Activated naive CD4-positive, alpha-beta T cell treated with anti-CD3 and anti-CD28 coated beads, Interleukin-2, amount 10 ng/mL, durations not matched to agents 7 days and 5 days (primary cell): ENCODE measurements at regions not wholly inside any gene's neighbourhood (a gene's known extent, or its start where the extent isn't known, plus 50 kb on each side); places are given as distances from the start of the nearest gene placed in this dataset.
"Not testable (repeated sequence)": the region's sequence is repeated elsewhere in the genome, so short reads cannot be mapped to it uniquely, and the experiment has no call there.

Source experiments
- CTCF ChIA-PET: fragments of 350-600 bp; sonication (Branson Sonifier 250); formaldehyde crosslinking; loops from one replicate; lab custom pipeline; 2021; ENCODE audit warnings: antibody characterized with exemption; lab: Charles Lee
- DNase-seq: peaks from one replicate; pipeline ENCODE4 v3.0.0-alpha.2; 2020
- H3K27ac Mint-ChIP-seq: one replicate; pipeline ENCODE4 v1.8.0; 2021; ENCODE audit warnings: mild to moderate bottlenecking, moderate library complexity, mixed read lengths
- H3K27me3 Mint-ChIP-seq: one replicate; pipeline ENCODE4 v1.8.0; 2021; ENCODE audit warnings: mild to moderate bottlenecking, mixed read lengths
- H3K36me3 Mint-ChIP-seq: one replicate; pipeline ENCODE4 v1.8.0; 2021; ENCODE audit warnings: mixed read lengths
- H3K4me1 Mint-ChIP-seq: one replicate; pipeline ENCODE4 v1.8.0; 2021; ENCODE audit warnings: mixed read lengths
- H3K4me3 Mint-ChIP-seq: one replicate; pipeline ENCODE4 v1.8.0; 2021; ENCODE audit warnings: mild to moderate bottlenecking, moderate library complexity, mixed read lengths
- H3K9me3 Mint-ChIP-seq: one replicate; pipeline ENCODE4 v1.8.0; 2021; ENCODE audit warnings: mixed read lengths

DNA sequence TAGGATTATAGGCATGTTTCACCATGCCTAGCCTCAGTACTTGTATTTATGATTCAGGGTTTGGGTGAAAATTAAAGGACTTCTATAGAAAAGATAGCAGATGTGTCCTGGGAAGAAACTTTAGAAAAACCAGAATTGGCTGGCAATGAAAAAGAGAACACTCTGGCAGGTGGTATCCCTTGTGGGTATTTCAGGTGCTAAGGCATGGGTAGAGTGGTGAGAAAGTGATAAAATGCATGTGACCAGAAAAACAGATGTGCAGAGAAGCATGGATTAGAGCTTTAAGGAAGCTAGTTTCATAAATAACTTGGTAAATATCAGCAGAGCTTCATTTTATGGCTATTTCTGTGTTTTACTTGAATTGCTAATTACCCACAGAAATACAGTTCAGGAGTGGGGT is 622.2 kb downstream of the DOK5 start:
- Mint-ChIP-seq H3K4me3 (no peak overlapping the region), H3K27ac (no peak overlapping the region), H3K9me3 (peaks cover 19% of the 10 kb centered on the region), H3K27me3 (no peaks in the 10 kb centered on the region), H3K36me3 (no peaks in the 10 kb centered on the region), H3K4me1 (no peaks in the 10 kb centered on the region)
- CTCF ChIA-PET, result no interaction called here
- no peak for DNase-seq

DNA sequence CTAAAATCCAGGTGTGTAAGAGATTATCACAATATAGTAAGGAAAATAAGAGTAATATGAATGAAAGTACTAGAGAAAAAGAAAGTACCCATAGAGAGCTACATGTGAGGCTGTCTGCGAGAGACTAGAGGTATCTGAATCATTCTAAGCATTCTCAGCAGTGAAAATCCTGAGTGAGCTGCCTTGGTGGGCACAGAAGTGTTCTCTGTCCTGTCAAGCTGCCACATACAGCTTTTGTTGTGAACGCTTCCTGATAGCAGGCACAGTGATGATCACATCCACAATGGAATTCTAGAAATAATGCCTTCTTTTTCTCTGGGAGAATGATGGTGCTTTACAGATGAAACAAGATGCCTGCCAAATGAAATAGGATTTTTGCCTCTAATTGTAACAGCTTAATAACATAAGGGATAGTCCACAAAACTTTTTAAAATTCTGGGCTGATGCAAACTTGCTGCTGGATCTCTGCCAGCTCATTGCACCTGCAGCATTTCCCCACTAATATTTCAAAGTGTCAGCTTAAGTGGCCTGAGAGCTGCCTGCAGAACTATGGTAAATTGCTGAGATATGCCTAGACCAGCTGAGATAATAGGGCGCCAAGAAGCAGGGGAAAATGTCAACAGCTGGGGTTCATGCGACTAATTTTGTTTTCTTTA is 620.5 kb downstream of the DOK5 start:
- CTCF ChIA-PET, result no interaction called here
- Mint-ChIP-seq H3K9me3 (peaks cover 14% of the 10 kb centered on the region), H3K27ac (no peak overlapping the region), H3K4me3 (no peak overlapping the region), H3K4me1 (no peaks in the 10 kb centered on the region), H3K27me3 (no peaks in the 10 kb centered on the region), H3K36me3 (no peaks in the 10 kb centered on the region)
- no peak for DNase-seq

DNA sequence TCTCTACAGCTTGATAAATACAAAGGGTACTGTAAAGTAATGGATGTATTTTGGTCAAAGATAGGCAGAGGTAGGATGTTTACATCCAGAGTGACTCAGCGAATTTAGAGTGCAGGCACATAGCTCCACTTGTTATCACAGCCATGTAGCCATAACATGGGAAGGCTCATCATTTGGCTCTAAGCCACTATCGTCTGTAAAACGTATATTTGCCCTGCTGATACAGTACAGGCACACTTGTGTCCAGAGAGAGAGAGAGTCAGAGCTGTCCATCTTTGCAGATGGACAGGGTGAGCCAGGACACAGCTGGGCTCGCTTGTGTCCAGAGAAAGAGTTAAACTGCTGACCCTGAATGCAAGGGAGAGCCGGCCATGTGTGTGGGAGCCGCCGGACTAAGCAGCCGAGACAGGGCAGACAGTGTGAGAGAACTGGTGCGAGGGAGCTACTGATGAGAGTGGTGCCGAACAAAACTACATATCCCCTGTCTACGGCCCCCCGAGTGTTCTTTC is 619.0 kb downstream of the DOK5 start:
- no peak overlapping the region for H3K27ac Mint-ChIP-seq
- CTCF ChIA-PET, result no interaction called here
- H3K4me1 Mint-ChIP-seq, result no peaks in the 10 kb centered on the region
- H3K36me3 Mint-ChIP-seq, result no peaks in the 10 kb centered on the region
- peaks cover 18% of the 10 kb centered on the region for H3K9me3 Mint-ChIP-seq
- H3K27me3 Mint-ChIP-seq, result no peaks in the 10 kb centered on the region
- H3K4me3 Mint-ChIP-seq, result no peak overlapping the region
- no peak for DNase-seq

DNA sequence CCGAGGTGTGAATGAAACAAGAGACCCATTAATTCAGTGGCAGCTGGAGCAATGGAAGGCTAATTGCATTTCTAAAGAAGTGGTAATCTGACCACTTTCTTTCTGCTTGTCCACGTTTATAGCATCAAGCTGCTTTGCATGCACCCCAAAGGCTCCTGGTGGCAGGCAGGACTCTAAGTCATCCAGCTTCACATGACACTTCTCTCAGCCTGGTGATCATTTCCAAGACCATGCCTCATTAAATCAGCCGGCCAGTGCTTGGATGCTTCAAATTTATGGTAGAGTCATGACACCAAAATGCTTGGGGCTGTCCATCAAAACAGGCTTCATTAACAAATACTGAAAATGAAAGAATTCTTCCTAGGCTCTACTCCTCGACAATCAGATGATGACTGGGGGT is 614.9 kb downstream of the DOK5 start:
- H3K36me3 Mint-ChIP-seq, result no peaks in the 10 kb centered on the region
- H3K4me3 Mint-ChIP-seq, result no peak overlapping the region
- CTCF ChIA-PET, result no interaction called here
- no peaks in the 10 kb centered on the region for H3K27me3 Mint-ChIP-seq
- H3K27ac Mint-ChIP-seq, result no peak overlapping the region
- H3K9me3 Mint-ChIP-seq, result peaks cover 23% of the 10 kb centered on the region
- no peaks in the 10 kb centered on the region for H3K4me1 Mint-ChIP-seq
- no peak for DNase-seq

DNA sequence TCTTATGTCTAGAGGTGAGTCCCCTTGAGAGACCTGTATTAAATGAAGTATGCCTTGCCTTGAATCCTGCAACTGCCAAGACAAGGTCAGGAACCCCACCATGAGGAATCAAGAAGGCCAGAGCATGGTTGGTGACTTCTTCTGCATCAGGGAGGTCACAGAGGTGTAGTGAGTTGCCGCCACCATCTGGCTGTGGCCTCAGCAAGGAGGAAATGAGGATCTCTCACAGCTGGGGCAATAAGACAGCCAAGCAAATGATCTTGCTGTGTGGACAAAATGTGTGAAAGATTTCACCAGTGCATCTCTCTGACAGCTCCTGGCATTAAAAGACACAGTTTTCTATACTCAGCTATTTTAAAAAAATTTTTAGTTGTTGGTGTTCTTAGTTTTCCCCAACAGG is 611.0 kb downstream of the DOK5 start:
- no peaks in the 10 kb centered on the region for H3K36me3 Mint-ChIP-seq
- peaks cover 15% of the 10 kb centered on the region for H3K9me3 Mint-ChIP-seq
- H3K4me1 Mint-ChIP-seq, result no peaks in the 10 kb centered on the region
- no peaks in the 10 kb centered on the region for H3K27me3 Mint-ChIP-seq
- CTCF ChIA-PET, result no interaction called here
- no peak overlapping the region for H3K27ac Mint-ChIP-seq
- no peak for DNase-seq
- H3K4me3 Mint-ChIP-seq, result no peak overlapping the region

DNA sequence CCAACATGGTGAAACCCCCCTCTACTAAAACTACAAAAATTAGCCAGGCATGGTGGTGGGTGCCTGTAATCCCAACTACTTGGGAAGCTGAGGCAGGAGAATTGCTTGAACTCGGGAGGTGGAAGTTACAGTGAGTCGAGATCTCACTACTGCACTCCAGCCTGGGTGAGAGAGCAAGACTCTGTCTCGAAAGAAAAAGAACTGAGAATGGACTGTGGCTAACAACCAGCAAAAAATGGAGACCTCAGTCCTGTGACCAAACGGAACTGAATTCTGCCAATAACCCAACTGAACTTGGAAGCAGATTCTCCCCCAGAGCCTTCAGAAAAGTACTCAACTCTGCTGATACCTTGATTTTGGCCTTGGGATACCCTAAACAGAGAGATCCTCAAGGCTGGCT is 604.5 kb downstream of the DOK5 start:
- Mint-ChIP-seq H3K36me3 (no peaks in the 10 kb centered on the region), H3K27ac (no peak overlapping the region), H3K9me3 (peaks cover 7% of the 10 kb centered on the region), H3K4me3 (no peak overlapping the region), H3K27me3 (no peaks in the 10 kb centered on the region), H3K4me1 (no peaks in the 10 kb centered on the region)
- CTCF ChIA-PET, result no interaction called here
- no peak for DNase-seq

DNA sequence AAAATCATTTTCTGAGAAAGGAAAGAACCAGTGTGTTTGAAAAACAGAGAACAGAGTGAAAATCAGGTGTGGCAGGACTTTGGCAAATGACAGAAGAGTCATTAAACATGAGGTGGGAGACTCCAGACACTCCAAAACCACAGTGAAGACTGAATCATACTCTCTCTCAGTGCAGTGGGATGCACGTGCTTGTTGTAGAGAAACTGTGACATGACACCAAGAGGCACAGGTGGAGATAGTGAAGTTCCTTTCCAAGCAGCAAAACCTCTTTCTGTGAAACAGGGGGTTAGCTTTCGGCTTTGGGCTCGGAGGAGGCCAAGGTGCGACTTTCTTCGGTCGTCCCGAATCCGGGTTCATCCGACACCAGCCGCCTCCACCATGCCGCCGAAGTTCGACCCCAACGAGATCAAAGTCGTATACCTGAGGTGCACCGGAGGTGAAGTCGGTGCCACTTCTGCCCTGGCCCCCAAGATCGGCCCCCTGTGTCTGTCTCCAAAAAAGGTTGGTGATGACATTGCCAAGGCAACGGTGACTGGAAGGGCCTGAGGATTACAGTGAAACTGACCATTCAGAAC is 599.0 kb downstream of the DOK5 start:
- H3K27ac Mint-ChIP-seq, DNase-seq, CTCF ChIA-PET, H3K4me3 Mint-ChIP-seq, H3K4me1 Mint-ChIP-seq, H3K27me3 Mint-ChIP-seq, H3K36me3 Mint-ChIP-seq: not testable (repeated sequence)
- H3K9me3 Mint-ChIP-seq, result peaks cover 11% of the 10 kb centered on the region

- H3K4me1 Mint-ChIP-seq, result no peaks in the 10 kb centered on the region
- H3K4me3 Mint-ChIP-seq, result no peak overlapping the region
- H3K27me3 Mint-ChIP-seq, result no peaks in the 10 kb centered on the region
- H3K27ac Mint-ChIP-seq, result no peak overlapping the region
- DNase-seq, result no peak
- no peaks in the 10 kb centered on the region for H3K36me3 Mint-ChIP-seq
- CTCF ChIA-PET, result no interaction called here
- H3K9me3 Mint-ChIP-seq, result peaks cover 18% of the 10 kb centered on the region
Observed at GRCh38 chr20:55070001-55070400, 594.6 kb downstream of the DOK5 start.

DNA sequence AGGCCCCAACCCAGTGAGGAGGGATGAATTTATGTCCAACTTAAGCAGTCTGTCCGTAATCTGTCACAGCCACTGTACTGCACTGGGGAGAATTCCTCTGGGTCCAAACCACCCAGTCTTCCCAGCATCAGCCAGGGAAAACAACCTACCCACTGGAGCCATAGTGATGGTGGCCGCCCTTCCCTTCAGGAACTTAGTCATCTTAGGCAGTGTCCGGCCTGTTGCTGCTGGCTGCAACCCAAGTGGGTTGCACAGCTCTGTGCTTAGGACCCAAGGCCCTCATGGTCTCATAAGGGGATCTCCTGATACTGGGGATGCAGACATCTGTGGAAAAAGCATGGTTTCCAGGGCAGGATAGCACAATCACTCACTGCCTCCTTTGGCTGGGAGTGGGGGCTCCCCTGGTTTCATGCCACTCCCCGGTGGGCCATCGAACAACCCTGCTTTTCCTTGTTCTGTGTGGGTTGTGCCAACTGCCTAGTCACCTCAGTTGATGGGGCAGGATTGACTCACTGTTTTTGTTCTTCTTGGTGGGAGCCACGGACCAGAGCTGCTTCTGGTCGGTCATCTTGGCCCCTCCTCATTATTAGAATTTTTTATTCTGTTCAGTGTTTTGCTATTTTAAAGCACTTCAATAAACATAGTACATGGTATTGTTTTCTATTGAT is 591.9 kb downstream of the DOK5 start:
- Mint-ChIP-seq H3K27ac (no peak overlapping the region), H3K27me3 (no peaks in the 10 kb centered on the region), H3K9me3 (peaks cover 26% of the 10 kb centered on the region), H3K4me3 (no peak overlapping the region), H3K36me3 (no peaks in the 10 kb centered on the region), H3K4me1 (no peaks in the 10 kb centered on the region)
- CTCF ChIA-PET, result no interaction called here
- DNase-seq, result no peak

- Mint-ChIP-seq H3K4me3 (no peak overlapping the region), H3K4me1 (no peaks in the 10 kb centered on the region), H3K27me3 (no peaks in the 10 kb centered on the region), H3K9me3 (peaks cover 8% of the 10 kb centered on the region), H3K27ac (no peak overlapping the region), H3K36me3 (no peaks in the 10 kb centered on the region)
- CTCF ChIA-PET, result no interaction called here
- DNase-seq, result no peak
Observed at GRCh38 chr20:55058938-55059337, 583.5 kb downstream of the DOK5 start.

DNA sequence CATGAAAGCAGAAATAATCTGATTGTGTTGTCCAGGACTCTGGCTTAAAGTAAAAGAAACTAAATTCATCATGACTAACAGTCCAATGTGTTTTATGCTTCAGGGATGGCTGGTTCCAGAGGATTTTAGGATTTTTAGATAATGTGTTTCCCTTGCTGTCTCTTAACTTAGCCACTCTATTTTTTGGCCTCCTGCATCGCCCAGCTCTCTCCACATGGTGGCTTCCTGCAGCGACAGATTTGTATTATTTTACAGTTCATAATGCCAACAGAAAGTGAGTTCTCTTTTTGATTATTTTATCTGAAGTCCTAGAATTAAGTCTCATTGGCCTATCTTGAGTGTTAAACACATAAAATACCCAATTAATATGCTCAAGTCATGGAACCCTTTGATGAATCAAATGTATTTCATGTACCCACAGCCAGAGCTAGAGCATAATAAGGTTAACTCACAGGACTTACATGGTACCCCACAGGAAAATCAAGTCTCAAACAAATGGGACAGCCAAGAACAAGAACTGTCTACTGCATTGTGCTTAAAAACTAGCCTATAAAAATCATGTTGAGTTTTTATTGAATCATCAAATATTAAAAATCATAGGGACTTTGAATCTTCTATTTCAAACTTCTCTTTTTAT is 582.5 kb downstream of the DOK5 start:
- Mint-ChIP-seq H3K4me1 (no peaks in the 10 kb centered on the region), H3K27me3 (no peaks in the 10 kb centered on the region), H3K4me3 (no peak overlapping the region), H3K36me3 (no peaks in the 10 kb centered on the region), H3K27ac (no peak overlapping the region), H3K9me3 (no peaks in the 10 kb centered on the region)
- CTCF ChIA-PET, result no interaction called here
- no peak for DNase-seq

GRCh38 chr20:55054453-55054852 is 579.1 kb downstream of the DOK5 start:
- no peaks in the 10 kb centered on the region for H3K27me3 Mint-ChIP-seq
- CTCF ChIA-PET, result no interaction called here
- H3K27ac Mint-ChIP-seq, result no peak overlapping the region
- no peaks in the 10 kb centered on the region for H3K36me3 Mint-ChIP-seq
- H3K4me1 Mint-ChIP-seq, result no peaks in the 10 kb centered on the region
- H3K4me3 Mint-ChIP-seq, result no peak overlapping the region
- DNase-seq, result no peak
- peaks cover 3% of the 10 kb centered on the region for H3K9me3 Mint-ChIP-seq

DNA sequence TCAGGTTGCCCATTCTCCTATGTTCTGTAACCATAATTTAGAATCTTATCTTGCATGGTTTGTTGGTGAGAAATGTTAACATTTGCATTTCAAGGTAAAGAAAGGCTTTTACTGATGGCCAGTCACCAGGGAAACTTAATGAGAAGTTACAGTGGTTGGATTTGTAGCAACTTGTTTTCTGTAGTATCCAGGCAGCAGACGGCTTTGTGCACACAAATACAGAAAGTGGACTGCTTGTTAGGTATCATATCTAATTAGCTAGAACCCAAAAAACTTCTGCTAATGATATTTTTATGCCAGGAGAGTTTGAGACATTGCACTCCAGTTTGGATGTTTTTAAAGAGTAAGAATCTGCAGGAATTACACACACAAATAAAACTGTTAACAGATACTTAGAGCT is 578.0 kb downstream of the DOK5 start:
- Mint-ChIP-seq H3K9me3 (peaks cover 3% of the 10 kb centered on the region), H3K4me1 (no peaks in the 10 kb centered on the region), H3K27me3 (no peaks in the 10 kb centered on the region), H3K36me3 (no peaks in the 10 kb centered on the region), H3K27ac (no peak overlapping the region), H3K4me3 (no peak overlapping the region)
- no peak for DNase-seq
- CTCF ChIA-PET, result no interaction called here

DNA sequence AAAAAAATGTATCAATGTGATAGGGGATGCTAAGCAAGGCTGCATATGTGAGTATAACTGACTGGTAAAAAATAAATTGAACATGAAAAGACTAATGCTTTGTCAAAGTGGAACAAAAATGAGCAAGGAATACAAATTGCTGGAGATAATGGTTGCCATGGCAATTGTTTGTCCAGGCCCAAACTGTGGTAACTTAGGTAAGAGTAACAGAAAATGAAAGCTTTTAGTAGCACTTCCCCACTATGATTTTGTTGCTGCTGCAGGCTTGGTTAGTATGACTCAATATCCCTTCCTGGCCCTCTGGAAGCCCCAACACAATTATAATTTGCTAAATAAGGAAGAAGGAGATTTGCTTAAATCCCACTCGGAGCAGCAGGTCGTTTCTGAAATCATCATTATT is 577.1 kb downstream of the DOK5 start:
- CTCF ChIA-PET, result no interaction called here
- DNase-seq, result no peak
- Mint-ChIP-seq H3K36me3 (no peaks in the 10 kb centered on the region), H3K27ac (no peak overlapping the region), H3K4me3 (no peak overlapping the region), H3K27me3 (no peaks in the 10 kb centered on the region), H3K9me3 (peaks cover 3% of the 10 kb centered on the region), H3K4me1 (no peaks in the 10 kb centered on the region)

DNA sequence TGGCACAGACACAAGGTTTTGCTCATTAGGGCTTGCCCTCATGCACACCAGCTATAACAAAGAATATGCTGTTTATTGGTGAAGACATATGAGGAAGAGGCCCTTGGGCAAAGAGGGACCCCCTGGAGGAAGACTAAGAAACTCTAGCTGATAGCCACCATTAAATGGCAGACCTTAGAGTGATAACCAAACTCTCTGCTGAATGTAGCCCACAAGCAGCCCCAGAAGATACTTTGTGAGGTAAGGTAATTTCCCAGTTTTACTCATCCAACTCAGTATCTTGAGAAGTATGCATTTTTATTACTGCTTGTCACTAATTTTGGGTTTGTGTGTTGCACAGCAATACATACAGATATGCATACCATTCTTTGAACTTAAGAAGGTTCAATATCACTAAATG is 563.3 kb downstream of the DOK5 start:
- Mint-ChIP-seq H3K27me3 (no peaks in the 10 kb centered on the region), H3K36me3 (no peaks in the 10 kb centered on the region), H3K9me3 (peaks cover 25% of the 10 kb centered on the region), H3K4me1 (no peaks in the 10 kb centered on the region), H3K4me3 (no peak overlapping the region), H3K27ac (no peak overlapping the region)
- no peak for DNase-seq
- CTCF ChIA-PET, result no interaction called here
